Liver (tissue), 3 donors: ENCODE measurements at regions not wholly inside any gene's neighbourhood (a gene's known extent, or its start where the extent isn't known, plus 50 kb on each side); places are given as distances from the start of the nearest gene placed in this dataset.

Experiments
- ATF3 ChIP-seq: IDR thresholded peaks from 2 replicates; pipeline ENCODE4 v1.6.1; 2016; ENCODE audit warnings: antibody characterized with exemption
- CTCF ChIP-seq: fragments of 150-350 bp; IDR thresholded peaks from 2 replicates; pipeline ENCODE4 v1.5.1; 2017; ENCODE audit warnings: improper control_type of control experiment, low read depth, low read length; ENCODE audit not compliant: missing input control
- FOXA1 ChIP-seq: IDR thresholded peaks from 2 replicates; pipeline ENCODE4 v1.6.1; 2016; ENCODE audit warnings: antibody characterized with exemption
- GABPA ChIP-seq, 2 donors: IDR thresholded peaks in 1 of 2; conservative IDR thresholded peaks in 1 of 2; 2 replicates each; pipeline ENCODE4 v1.6.1; 2016; ENCODE audit warnings: antibody characterized with exemption in 2 of 2, mild to moderate bottlenecking in 1 of 2, moderate library complexity in 1 of 2
- MAX ChIP-seq: IDR thresholded peaks from 2 replicates; pipeline ENCODE4 v1.6.1; 2016; ENCODE audit warnings: antibody characterized with exemption
- NR2F2 ChIP-seq: IDR thresholded peaks from 2 replicates; pipeline ENCODE4 v1.6.1; 2016; ENCODE audit warnings: antibody characterized with exemption
- RAD21 ChIP-seq, 2 donors: IDR thresholded peaks; 2 replicates each; pipeline ENCODE4 v1.6.1; 2016; ENCODE audit warnings: antibody characterized with exemption in 2 of 2, mild to moderate bottlenecking in 2 of 2
- REST ChIP-seq: IDR thresholded peaks from 2 replicates; pipeline ENCODE4 v1.6.1; 2016; ENCODE audit warnings: antibody characterized with exemption, mild to moderate bottlenecking
- SP1 ChIP-seq: IDR thresholded peaks from 2 replicates; pipeline ENCODE4 v1.6.1; 2018; ENCODE audit warnings: antibody characterized with exemption, mild to moderate bottlenecking
- TAF1 ChIP-seq: conservative IDR thresholded peaks from 2 replicates; pipeline ENCODE4 v1.6.1; 2016; ENCODE audit warnings: antibody characterized with exemption, mild to moderate bottlenecking
- ZBTB33 ChIP-seq: IDR thresholded peaks from 2 replicates; pipeline ENCODE4 v1.6.1; 2016; ENCODE audit warnings: antibody characterized with exemption
- donor health status: healthy.
- donor health status: healthy.

- TF ChIP-seq CTCF = no peak
- TF ChIP-seq SP1 = no peak
- no peak for TF ChIP-seq MAX
- no peak for TF ChIP-seq TAF1
- TF ChIP-seq RAD21 (IDR thresholded peaks at IDR 0.05) = no peak
- TF ChIP-seq FOXA1 = no peak
- TF ChIP-seq ZBTB33 = no peak
- no peak for TF ChIP-seq NR2F2
- no peak for TF ChIP-seq REST
- TF ChIP-seq ATF3 = no peak
- TF ChIP-seq GABPA (IDR thresholded peaks at IDR 0.05 in 1 of 2, conservative IDR thresholded peaks at IDR 0.05 in 1 of 2) = no peak
Observed at GRCh38 chr2:5925604-5926003, 233.4 kb downstream of the SOX11 start.
